CD4-positive, alpha-beta T cell (primary cell): ENCODE measurements at regions not wholly inside any gene's neighbourhood (a gene's known extent, or its start where the extent isn't known, plus 50 kb on each side); places are given as distances from the start of the nearest gene placed in this dataset.

ENCODE experiments used
- ATAC-seq: fragments of 200-7000 bp; cut with Tn5 transposase; one replicate; pipeline ENCODE4 v1.10.0; 2022; ENCODE audit warnings: mild to moderate bottlenecking; ENCODE audit not compliant: poor library complexity
- CTCF ChIA-PET: fragments of 350-600 bp; sonication (Branson Sonifier 250); formaldehyde crosslinking; loops from one replicate; lab custom pipeline; 2021; ENCODE audit warnings: antibody characterized with exemption, inconsistent platforms; lab: Charles Lee
- POLR2A ChIA-PET: fragments of 350-600 bp; sonication (Branson Sonifier 250); formaldehyde crosslinking; loops from one replicate; lab custom pipeline; 2021; ENCODE audit warnings: antibody characterized with exemption, inconsistent platforms; lab: Charles Lee
- DNase-seq, 14 experiments: peaks; one replicate each; pipeline ENCODE4 v3.0.0-alpha.2; 2013 to 2020; ENCODE audit warnings: mixed read lengths in 2 of 14
- H3K27ac ChIP-seq, 2 donors: one replicate each; pipeline versions ENCODE4 v1.5.1 to v1.7.0; 2013; ENCODE audit warnings: low read length in 2 of 2, low read depth in 1 of 2, mild to moderate bottlenecking in 1 of 2
- H3K27me3 ChIP-seq, 2 experiments: 1 replicate in 1 of 2; 2 replicates in 1 of 2; pipeline versions ENCODE4 v1.6.1 to v1.7.0; 2013; ENCODE audit warnings: low read length in 2 of 2, control low read depth in 1 of 2, mild to moderate bottlenecking in 1 of 2, moderate library complexity in 1 of 2; ENCODE audit not compliant: insufficient read depth in 2 of 2, control insufficient read depth in 1 of 2
- H3K36me3 ChIP-seq: one replicate; pipeline ENCODE4 v1.6.1; 2013; ENCODE audit warnings: low read length, control low read depth; ENCODE audit not compliant: insufficient read depth
- H3K4me1 ChIP-seq: one replicate; pipeline ENCODE4 v1.6.1; 2013; ENCODE audit warnings: low read length, control low read depth; ENCODE audit not compliant: insufficient read depth
- H3K4me3 ChIP-seq: one replicate; pipeline ENCODE4 v1.5.1; 2013; ENCODE audit warnings: mild to moderate bottlenecking, low read length, moderate library complexity
- H3K9me3 ChIP-seq, 2 experiments: 1 replicate in 1 of 2; 2 replicates in 1 of 2; pipeline versions ENCODE4 v1.6.1 to v1.7.0; 2013; ENCODE audit warnings: low read length in 2 of 2, mild to moderate bottlenecking in 2 of 2, control low read depth in 1 of 2, moderate library complexity in 1 of 2; ENCODE audit not compliant: control insufficient read depth in 1 of 2, insufficient read depth in 1 of 2
- H3K27ac Mint-ChIP-seq: one replicate; pipeline ENCODE4 v1.8.0; 2020; ENCODE audit warnings: mixed read lengths
- H3K27me3 Mint-ChIP-seq: one replicate; pipeline ENCODE4 v1.8.0; 2021; ENCODE audit warnings: mixed read lengths
- H3K36me3 Mint-ChIP-seq: one replicate; pipeline ENCODE4 v1.8.0; 2021; ENCODE audit warnings: low read depth, mixed read lengths
- H3K4me1 Mint-ChIP-seq: one replicate; pipeline ENCODE4 v1.8.0; 2021; ENCODE audit warnings: low read depth, mixed read lengths
- H3K4me3 Mint-ChIP-seq: one replicate; pipeline ENCODE4 v1.8.0; 2020; ENCODE audit warnings: mild to moderate bottlenecking, mixed read lengths
- H3K9me3 Mint-ChIP-seq: one replicate; pipeline ENCODE4 v1.8.0; 2020; ENCODE audit warnings: mixed read lengths
- intact Hi-C, 2 experiments: fragments of 100-400 bp; cut with DNase I in 1 of 2; cut with micrococcal nuclease in 1 of 2; formaldehyde crosslinking; loops; one replicate each; pipeline versions ENCODE4 v1.15.1 to v1.9.0; 2023 to 2025; cut with DNase I, micrococcal nuclease
- TF ChIP-seq, protein P1 (sequence below): fragments of 200-600 bp; IDR thresholded peaks from one replicate; pipeline ENCODE4 v1.8.0; 2022; ENCODE audit warnings: antibody characterized with exemption, mild to moderate bottlenecking

DNA sequence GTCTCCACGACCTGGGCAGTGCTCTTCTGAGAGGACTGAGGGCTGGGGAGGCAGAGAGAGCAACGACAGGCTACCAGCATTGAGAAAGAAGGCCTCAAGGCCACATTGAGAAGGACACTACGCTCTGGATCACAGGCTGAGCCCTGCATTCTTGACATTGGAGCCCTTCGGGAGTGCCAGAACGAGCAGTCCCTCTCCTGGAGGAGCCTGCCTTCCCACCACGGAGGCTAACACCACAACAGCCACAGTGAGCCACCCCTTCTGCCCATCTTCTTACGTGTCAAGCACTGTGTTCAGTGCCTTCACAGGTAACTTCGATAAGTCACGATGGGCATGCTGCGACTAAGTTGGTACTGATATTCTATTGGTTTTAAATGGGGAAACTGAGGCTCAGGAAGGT is 267.8 kb downstream of the RPS24 start:
- ChIA-PET POLR2A (no interaction called here), CTCF (no interaction called here)
- Mint-ChIP-seq H3K4me1 (peaks cover 18% of the 10 kb centered on the region), H3K9me3 (no peaks in the 10 kb centered on the region), H3K4me3 (peak overlapping the region; percentile 46), H3K27ac (no peak overlapping the region), H3K27me3 (no peaks in the 10 kb centered on the region), H3K36me3 (no peaks in the 10 kb centered on the region)
- H3K9me3 ChIP-seq = no peaks in the 10 kb centered on the region
- ATAC-seq = no peak
- no peak overlapping the region for H3K4me3 ChIP-seq
- DNase-seq = peak in 1 of 14 experiments; percentile 25
- TF ChIP-seq, protein P1, sequence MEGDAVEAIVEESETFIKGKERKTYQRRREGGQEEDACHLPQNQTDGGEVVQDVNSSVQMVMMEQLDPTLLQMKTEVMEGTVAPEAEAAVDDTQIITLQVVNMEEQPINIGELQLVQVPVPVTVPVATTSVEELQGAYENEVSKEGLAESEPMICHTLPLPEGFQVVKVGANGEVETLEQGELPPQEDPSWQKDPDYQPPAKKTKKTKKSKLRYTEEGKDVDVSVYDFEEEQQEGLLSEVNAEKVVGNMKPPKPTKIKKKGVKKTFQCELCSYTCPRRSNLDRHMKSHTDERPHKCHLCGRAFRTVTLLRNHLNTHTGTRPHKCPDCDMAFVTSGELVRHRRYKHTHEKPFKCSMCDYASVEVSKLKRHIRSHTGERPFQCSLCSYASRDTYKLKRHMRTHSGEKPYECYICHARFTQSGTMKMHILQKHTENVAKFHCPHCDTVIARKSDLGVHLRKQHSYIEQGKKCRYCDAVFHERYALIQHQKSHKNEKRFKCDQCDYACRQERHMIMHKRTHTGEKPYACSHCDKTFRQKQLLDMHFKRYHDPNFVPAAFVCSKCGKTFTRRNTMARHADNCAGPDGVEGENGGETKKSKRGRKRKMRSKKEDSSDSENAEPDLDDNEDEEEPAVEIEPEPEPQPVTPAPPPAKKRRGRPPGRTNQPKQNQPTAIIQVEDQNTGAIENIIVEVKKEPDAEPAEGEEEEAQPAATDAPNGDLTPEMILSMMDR = no peak
- intact Hi-C loops = loop anchor here in 1 of 2 experiments (5.0 to 10.0 kb wide), 6 partner anchors 269 to 1886 kb away; partner anchors contain the start of genes PPIF, RPS24, TMEM254 and ZCCHC24
- H3K36me3 ChIP-seq = no peaks in the 10 kb centered on the region
- H3K4me1 ChIP-seq = peaks cover 26% of the 10 kb centered on the region
- no peak overlapping the region for H3K27ac ChIP-seq
- no peaks in the 10 kb centered on the region for H3K27me3 ChIP-seq

DNA sequence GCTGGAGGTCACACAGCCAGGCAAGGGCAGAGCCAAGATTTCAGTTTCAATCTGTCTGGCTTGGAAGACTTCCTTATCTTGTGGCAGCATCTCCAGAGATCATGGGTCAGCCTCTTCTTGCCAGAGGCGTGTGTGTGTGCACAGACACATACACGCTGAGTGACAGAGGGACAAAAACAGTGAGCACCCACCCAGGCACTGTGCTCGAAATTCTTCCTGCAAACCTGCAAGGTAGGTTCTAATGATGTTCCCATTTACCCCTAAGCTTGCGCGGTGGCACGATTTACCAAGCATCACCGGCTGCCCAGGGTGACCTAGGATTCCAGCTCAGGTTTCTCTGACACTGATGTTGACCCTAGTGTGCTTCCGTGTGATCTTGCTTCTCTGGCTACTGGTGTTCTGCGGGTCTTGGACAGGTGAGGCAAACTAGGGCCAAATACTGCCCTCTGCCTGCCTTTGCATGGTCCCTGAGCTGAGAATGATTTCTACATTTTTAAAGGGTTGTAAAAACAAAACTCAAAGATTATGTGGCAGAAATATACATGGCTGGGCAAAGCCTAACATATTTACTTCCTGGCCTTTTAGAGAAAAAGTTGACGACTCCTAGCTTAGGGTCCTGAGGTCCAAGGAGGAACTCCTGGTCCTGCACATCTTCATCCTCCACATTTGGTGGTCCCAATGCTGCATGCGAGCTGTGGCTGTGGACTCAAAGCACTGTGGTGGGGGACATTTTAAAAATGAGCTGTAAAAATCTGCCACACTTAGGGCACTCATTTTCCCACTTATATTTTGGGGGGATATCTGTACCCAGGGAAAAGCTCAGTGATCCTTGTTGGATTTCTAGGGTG is 268.5 kb downstream of the RPS24 start:
- Histone ChIP-seq H3K4me3 (peak overlapping the region; percentile 84), H3K9me3 (no peaks in the 10 kb centered on the region), H3K27me3 (no peaks in the 10 kb centered on the region), H3K36me3 (no peaks in the 10 kb centered on the region), H3K27ac (peak overlapping the region; percentile 83 to 91), H3K4me1 (peaks cover 26% of the 10 kb centered on the region)
- TF ChIP-seq, protein P1 = no peak
- Mint-ChIP-seq H3K27me3 (no peaks in the 10 kb centered on the region), H3K4me3 (peak overlapping the region; percentile 93), H3K4me1 (peaks cover 18% of the 10 kb centered on the region), H3K9me3 (no peaks in the 10 kb centered on the region), H3K36me3 (no peaks in the 10 kb centered on the region), H3K27ac (peak overlapping the region; percentile 90)
- intact Hi-C loops = loop anchor here in 1 of 2 experiments (2.0 to 10.0 kb wide), 8 partner anchors 270 to 1885 kb away; partner anchors contain the start of genes PPIF, RPS24, TMEM254 and ZCCHC24
- DNase-seq = peak in 1 of 14 experiments; percentile 17
- POLR2A ChIA-PET = interaction anchor here (0.6 to 1.6 kb wide), 3 partner anchors 21 to 96 kb away, joined by 3 to 5 read pairs (median 4); no protein-coding TSS in a partner anchor
- CTCF ChIA-PET = no interaction called here
- no peak for ATAC-seq

DNA sequence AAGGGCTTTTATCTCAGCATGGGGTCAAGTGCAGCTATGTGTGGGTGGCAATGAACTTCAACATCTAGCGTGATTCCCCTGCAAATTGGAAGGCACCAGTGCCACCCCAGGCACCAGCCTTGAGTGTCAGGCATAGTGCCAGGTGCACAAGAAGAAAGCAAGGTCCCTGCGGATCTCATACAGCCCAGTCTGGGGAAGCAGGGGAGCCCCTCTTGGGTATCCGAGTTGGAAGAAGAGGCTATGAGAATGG is 269.0 kb downstream of the RPS24 start:
- CTCF ChIA-PET = interaction anchor here (0.5 kb wide), 1 partner anchor 1832 kb away, joined by 3 read pairs; no protein-coding TSS in a partner anchor
- TF ChIP-seq, protein P1 = no peak
- H3K36me3 ChIP-seq = no peaks in the 10 kb centered on the region
- H3K27me3 ChIP-seq = no peaks in the 10 kb centered on the region
- peak overlapping the region; percentile 83 to 91 for H3K27ac ChIP-seq
- no peaks in the 10 kb centered on the region for H3K36me3 Mint-ChIP-seq
- H3K27me3 Mint-ChIP-seq = no peaks in the 10 kb centered on the region
- DNase-seq (no peak), ATAC-seq (no peak)
- peak overlapping the region; percentile 90 for H3K27ac Mint-ChIP-seq
- peak overlapping the region; percentile 84 for H3K4me3 ChIP-seq
- POLR2A ChIA-PET = interaction anchor here (0.6 to 1.6 kb wide), 3 partner anchors 20 to 97 kb away, joined by 3 to 5 read pairs (median 4); no protein-coding TSS in a partner anchor
- H3K4me1 Mint-ChIP-seq = peaks cover 18% of the 10 kb centered on the region
- no peaks in the 10 kb centered on the region for H3K9me3 Mint-ChIP-seq
- H3K9me3 ChIP-seq = no peaks in the 10 kb centered on the region
- intact Hi-C loops = loop anchor here in 1 of 2 experiments (2.0 to 10.0 kb wide), 8 partner anchors 270 to 1885 kb away; partner anchors contain the start of genes PPIF, RPS24, TMEM254 and ZCCHC24
- peaks cover 26% of the 10 kb centered on the region for H3K4me1 ChIP-seq
- H3K4me3 Mint-ChIP-seq = peak overlapping the region; percentile 93
